Suprapubic skin (tissue), 4 donors: ENCODE measurements at regions not wholly inside any gene's neighbourhood (a gene's known extent, or its start where the extent isn't known, plus 50 kb on each side); places are given as distances from the start of the nearest gene placed in this dataset.

Experiments used
- POLR2A ChIP-seq, 2 donors: fragments of 450-650 bp; IDR thresholded peaks; one replicate each; pipeline ENCODE4 v1.6.1; 2017; ENCODE audit warnings: antibody characterized with exemption in 2 of 2, mild to moderate bottlenecking in 2 of 2, moderate library complexity in 2 of 2
- POLR2AphosphoS5 ChIP-seq, 3 donors: sonication (generic); formaldehyde crosslinking; IDR thresholded peaks; one replicate each; pipeline ENCODE4 v1.6.1; 2017; ENCODE audit warnings: antibody characterized with exemption in 3 of 3
- TF ChIP-seq, protein P1 (sequence below), 2 donors: fragments of 200-600 bp in 1 of 2; fragments of 450-650 bp in 1 of 2; sonication (generic) in 1 of 2; IDR thresholded peaks; one replicate each; pipeline ENCODE4 v1.5.1; 2016 to 2019; ENCODE audit warnings: antibody characterized with exemption in 2 of 2, mild to moderate bottlenecking in 1 of 2, moderate library complexity in 1 of 2

DNA sequence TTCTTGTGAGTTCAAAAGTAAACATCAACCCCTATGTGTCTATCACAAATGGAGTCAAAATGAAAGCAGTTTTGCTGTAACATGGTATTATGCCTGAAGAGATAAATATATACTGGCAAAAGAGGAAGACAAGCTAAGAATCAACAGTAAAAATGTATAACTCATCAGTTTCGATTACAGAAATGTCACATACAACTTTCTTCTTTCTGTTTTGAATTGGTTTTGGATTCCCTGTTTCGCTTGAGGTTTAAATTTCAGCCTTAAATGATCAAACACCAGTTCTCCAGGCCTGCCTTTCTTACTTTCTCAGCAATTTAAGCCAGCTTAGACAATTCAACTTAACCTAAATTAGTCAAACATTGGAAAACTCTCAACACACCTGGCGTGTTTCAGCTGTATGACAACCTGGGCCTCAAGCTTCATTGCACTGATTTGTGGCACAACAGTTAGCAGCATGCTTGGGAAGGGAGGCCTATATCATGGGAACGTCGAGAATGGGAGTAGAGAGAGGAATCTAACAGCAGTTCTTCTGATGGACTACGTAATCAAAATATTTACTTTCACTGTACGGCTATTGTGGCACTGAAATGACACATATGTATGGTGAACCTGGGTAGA is 51.9 kb upstream of the MARCKS start:
- TF ChIP-seq, protein P1, sequence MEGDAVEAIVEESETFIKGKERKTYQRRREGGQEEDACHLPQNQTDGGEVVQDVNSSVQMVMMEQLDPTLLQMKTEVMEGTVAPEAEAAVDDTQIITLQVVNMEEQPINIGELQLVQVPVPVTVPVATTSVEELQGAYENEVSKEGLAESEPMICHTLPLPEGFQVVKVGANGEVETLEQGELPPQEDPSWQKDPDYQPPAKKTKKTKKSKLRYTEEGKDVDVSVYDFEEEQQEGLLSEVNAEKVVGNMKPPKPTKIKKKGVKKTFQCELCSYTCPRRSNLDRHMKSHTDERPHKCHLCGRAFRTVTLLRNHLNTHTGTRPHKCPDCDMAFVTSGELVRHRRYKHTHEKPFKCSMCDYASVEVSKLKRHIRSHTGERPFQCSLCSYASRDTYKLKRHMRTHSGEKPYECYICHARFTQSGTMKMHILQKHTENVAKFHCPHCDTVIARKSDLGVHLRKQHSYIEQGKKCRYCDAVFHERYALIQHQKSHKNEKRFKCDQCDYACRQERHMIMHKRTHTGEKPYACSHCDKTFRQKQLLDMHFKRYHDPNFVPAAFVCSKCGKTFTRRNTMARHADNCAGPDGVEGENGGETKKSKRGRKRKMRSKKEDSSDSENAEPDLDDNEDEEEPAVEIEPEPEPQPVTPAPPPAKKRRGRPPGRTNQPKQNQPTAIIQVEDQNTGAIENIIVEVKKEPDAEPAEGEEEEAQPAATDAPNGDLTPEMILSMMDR (IDR thresholded peaks at IDR 0.05) = no peak
- TF ChIP-seq POLR2AphosphoS5 (IDR thresholded peaks at IDR 0.05) = no peak
- TF ChIP-seq POLR2A (IDR thresholded peaks at IDR 0.05) = no peak
